GM12874 (cell line): ENCODE measurements at regions not wholly inside any gene's neighbourhood (a gene's known extent, or its start where the extent isn't known, plus 50 kb on each side); places are given as distances from the start of the nearest gene placed in this dataset.

Experiments used
- TF ChIP-seq, protein P1 (sequence below): IDR thresholded peaks from 2 replicates; pipeline ENCODE4 v1.5.1; 2011; ENCODE audit warnings: low read depth, mild to moderate bottlenecking, control low read depth, low read length, moderate library complexity; ENCODE audit not compliant: insufficient read depth

DNA sequence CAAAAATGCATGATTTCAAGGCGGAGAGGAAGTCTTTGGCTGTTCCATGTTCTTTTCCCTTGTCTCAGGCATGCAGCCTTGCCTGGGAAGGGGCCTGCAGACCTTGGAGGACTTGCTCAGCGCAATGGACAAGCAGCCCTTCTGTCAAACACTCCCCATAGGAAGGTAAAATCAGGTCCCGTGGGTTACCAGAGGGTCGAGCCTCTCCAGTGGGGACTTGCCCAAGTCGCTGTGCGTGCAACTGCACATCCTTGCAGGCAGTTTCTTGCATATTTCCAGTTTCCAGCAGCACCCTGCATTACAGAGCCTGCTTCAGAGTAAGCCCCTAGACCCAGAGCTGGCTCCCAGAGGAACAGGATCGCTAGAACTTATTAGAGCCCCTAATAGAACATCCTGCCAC lies 75.5 kb upstream of the KLF13 start:
- TF ChIP-seq, protein P1, sequence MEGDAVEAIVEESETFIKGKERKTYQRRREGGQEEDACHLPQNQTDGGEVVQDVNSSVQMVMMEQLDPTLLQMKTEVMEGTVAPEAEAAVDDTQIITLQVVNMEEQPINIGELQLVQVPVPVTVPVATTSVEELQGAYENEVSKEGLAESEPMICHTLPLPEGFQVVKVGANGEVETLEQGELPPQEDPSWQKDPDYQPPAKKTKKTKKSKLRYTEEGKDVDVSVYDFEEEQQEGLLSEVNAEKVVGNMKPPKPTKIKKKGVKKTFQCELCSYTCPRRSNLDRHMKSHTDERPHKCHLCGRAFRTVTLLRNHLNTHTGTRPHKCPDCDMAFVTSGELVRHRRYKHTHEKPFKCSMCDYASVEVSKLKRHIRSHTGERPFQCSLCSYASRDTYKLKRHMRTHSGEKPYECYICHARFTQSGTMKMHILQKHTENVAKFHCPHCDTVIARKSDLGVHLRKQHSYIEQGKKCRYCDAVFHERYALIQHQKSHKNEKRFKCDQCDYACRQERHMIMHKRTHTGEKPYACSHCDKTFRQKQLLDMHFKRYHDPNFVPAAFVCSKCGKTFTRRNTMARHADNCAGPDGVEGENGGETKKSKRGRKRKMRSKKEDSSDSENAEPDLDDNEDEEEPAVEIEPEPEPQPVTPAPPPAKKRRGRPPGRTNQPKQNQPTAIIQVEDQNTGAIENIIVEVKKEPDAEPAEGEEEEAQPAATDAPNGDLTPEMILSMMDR: no peak

DNA sequence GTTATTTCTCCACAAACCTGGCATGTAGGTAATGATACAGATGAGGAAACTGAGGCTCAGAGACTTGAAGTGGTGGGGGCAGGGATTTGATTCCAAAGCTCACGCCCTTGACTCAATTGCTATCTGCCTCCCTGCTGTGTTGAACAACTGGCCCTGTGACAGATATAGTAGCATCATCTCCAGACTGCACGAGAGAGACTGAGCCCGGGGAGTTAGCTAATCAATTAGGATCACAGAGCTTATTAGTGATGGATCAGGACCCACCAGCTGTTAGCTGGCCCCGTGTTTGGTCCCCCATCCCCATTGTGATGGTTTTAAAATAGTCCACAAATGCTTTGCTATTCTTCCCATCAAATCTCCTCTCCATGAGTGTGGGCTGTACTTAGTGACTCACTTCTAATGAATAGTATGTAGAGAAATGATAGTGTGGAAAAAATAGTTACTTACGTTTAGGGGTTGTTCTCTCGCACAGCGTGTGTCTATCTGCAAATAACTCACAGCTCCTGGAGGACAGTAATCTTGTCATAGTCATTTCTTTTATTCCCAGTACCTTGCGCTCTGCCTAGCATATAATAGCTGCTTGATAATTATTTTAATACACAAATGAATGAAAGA lies 74.4 kb upstream of the KLF13 start:
- TF ChIP-seq, protein P1: no peak

DNA sequence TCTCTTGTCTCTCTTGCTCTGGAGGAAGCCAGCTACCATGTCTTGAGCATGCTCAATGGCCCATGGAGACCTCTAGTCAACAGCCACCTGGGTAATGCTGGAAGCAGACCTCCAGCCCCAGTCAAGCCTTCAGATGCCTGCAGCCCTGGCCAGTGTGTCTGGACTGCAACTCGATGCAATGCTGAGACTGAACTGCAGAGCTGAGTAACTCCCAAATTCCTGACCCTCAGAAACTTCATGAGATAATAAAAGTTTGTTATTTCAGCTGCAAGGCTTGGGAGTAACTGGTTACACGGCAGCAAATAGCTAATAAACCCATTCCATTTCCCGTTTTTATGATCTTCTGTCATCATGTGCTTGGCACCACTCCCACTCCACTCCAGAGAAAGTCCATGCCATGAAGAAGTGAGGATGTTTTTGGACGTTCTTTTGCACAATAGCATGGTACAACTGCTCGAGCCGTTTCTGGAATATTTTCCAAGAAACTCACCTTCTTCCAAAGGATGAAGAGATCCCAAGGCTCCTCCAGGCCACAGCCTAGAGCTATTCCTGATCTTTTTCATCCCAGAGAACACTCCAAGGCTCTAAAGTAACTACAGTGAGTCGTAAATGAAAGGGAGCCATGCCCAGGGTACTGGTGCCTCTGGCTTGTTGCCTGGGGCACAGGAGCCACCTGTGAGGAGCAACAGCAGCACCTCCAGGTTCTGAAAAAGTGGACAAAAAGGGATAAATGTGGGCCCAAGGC lies 72.0 kb upstream of the KLF13 start:
- TF ChIP-seq, protein P1: no peak

DNA sequence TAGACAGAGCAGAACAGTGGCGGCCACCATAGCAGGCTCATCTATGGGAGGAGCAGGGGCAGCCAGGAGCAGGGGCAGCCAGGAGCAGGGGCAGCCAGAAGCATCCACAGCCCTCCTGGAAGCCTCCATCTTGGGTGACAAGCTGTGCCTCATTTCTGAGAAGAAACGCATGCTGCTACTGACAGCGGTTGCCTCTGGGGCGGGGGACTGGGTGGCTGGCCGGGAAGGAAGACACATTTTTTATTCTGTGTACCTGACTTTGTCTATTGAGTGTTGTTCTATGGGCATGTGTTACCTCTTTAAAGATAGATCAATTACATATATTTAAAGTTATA lies 71.5 kb upstream of the KLF13 start:
- TF ChIP-seq, protein P1: no peak

DNA sequence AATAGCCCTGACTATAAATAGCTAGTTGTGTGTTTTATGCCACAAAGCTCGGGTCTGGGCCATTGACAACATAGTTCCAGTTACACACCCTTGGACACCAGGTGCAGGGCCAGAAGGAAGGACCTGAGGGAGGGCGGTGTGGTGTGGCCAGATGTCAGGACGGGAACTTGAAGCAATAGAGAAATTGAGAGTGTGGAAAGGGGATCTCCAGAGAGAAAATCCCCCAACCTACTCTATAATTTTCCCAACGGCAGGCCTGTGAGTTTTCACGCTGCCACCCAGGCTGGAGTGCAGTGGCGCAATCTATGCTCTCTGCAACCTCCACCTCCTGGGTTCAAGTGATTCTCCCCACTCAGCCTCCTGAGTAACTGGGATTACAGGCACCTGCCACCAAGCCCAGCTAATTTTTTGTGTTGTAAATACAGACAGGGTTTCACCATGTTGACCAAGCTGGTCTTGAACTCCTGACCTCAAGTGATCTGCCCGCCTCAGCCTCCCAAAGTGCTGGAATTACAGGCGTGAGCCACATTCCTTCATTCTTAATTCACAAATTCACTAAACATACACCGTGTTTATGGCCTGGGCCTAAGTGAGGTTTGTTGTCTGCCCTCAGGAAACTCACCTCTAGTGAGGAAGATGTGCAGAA lies 70.8 kb upstream of the KLF13 start:
- TF ChIP-seq, protein P1: no peak

DNA sequence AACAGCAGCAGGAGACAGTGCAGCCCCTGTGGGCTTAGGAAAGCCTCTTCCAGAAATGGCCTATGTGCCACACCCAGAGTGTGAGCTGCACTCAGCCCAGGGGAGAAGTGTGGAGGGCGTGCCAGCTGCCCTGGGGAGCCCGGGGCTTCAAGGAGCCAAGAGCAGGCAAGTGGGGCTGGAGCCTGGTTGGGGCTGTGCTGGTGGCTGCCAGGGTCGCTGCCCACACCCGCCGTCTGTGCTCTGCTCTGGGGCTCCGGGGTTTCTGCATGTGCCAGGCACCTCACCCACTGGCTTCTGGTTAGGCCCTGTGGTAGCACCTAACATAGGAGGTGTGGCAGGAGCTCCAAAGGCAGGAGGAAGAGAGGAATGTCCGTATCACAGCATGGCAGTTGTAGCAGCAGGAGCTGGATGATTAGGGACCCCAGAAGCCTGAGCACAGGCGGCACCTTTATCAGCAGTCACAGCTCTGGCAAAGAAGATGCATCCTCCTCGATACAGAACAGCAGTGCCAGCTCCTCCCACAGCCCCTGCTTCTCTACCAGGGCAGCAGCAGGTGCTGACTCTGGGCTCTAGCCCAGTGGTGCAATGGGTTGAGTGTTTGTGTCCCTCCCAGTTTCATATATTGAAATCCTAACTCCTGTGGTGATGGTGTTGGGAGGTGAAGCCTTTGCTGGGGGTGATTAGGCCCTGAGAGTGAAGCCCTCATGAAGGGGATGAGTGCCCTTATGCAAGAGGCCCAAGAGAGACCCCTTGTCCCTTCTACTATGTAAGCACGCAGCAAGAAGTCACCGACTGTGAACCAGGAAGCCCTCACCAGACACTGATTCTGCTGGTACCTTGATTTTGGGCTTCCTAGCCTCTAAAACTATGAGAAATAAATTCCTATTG lies 70.0 kb upstream of the KLF13 start:
- TF ChIP-seq, protein P1: no peak

DNA sequence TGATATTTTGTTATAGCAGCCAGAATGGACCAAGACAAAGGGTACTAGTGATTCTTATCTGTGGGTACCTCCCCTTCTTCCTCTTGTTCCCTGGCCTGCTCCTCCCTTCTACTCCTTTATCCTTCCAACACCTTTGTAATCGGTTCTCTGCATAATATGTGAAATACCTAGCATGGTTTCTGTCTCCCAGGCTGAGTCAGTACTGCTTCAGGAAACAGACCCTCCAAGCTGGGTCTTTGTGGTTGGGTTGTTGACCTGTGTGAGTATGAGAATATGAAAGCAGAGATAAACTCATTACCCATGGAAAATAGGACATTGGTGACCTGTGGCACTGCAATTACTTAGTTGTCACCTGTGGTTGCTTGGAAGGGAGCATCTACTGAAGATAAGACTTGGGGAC lies 69.3 kb upstream of the KLF13 start:
- TF ChIP-seq, protein P1: no peak
